Thyroid gland (tissue), 4 donors: ENCODE measurements at regions not wholly inside any gene's neighbourhood (a gene's known extent, or its start where the extent isn't known, plus 50 kb on each side); places are given as distances from the start of the nearest gene placed in this dataset.

Experiments
- DNase-seq, 2 donors: peaks; one replicate each; pipeline ENCODE4 v3.0.0-alpha.2; 2019
- H3K27ac ChIP-seq, 3 donors: fragments of 200-600 bp; sonication (generic); 1 replicate in 2 of 3; 2 replicates in 1 of 3; pipeline ENCODE4 v1.5.1; 2016 to 2019; ENCODE audit warnings: mild to moderate bottlenecking in 1 of 3, moderate library complexity in 1 of 3
- H3K27me3 ChIP-seq: fragments of 200-600 bp; sonication (generic); one replicate; pipeline ENCODE4 v1.5.1; 2019
- H3K36me3 ChIP-seq, 2 donors: fragments of 200-600 bp; sonication (generic); one replicate each; pipeline ENCODE4 v1.5.1; 2016 to 2019
- H3K4me1 ChIP-seq, 2 donors: fragments of 200-600 bp; sonication (generic); one replicate each; pipeline ENCODE4 v1.5.1; 2017 to 2019
- H3K4me3 ChIP-seq, 3 donors: fragments of 200-600 bp; sonication (generic); replicated peaks in 1 of 3; 1 replicate in 2 of 3; 2 replicates in 1 of 3; pipeline ENCODE4 v1.5.1; 2016; ENCODE audit warnings: mild to moderate bottlenecking in 1 of 3
- H3K9me3 ChIP-seq: fragments of 200-600 bp; sonication (generic); one replicate; pipeline ENCODE4 v1.5.1; 2017
- CTCF ChIP-seq, 6 experiments: fragments of 200-600 bp in 3 of 6; fragments of 450-650 bp in 3 of 6; sonication (generic) in 3 of 6; IDR thresholded peaks; one replicate each; pipeline ENCODE4 v1.5.1; 2016 to 2019; ENCODE audit warnings: antibody characterized with exemption in 6 of 6, mild to moderate bottlenecking in 2 of 6, inconsistent platforms in 1 of 6, moderate library complexity in 1 of 6
- POLR2A ChIP-seq, 2 donors: fragments of 450-650 bp; IDR thresholded peaks; one replicate each; pipeline ENCODE4 v1.6.1; 2017; ENCODE audit warnings: antibody characterized with exemption in 2 of 2, mild to moderate bottlenecking in 2 of 2, moderate library complexity in 1 of 2
- WGBS, 2 donors: methylation state at CpG; one replicate each; pipeline ENCODE4 v1.1.5; 2017; 5-methylcytosine and 5-hydroxymethylcytosine counted together
- intact Hi-C: fragments of 100-400 bp; cut with DNase I; formaldehyde crosslinking; loops from one replicate; pipeline ENCODE4 v1.15.1; 2023

GRCh38 chr2:58545300-58546280, 304.5 kb upstream of the FANCL start:
- 92 to 95% methylated on average over 3 of the region's 3 CpGs for WGBS, 2 donors
- H3K9me3 ChIP-seq: no peaks in the 10 kb centered on the region
- H3K4me3 ChIP-seq: no peak overlapping the region
- no peak for TF ChIP-seq POLR2A (IDR thresholded peaks at IDR 0.05)
- no peak for TF ChIP-seq CTCF (IDR thresholded peaks at IDR 0.05)
- H3K4me1 ChIP-seq: peaks cover 0 to 5% of the 10 kb centered on the region in 2 donors
- no peak overlapping the region for H3K27ac ChIP-seq
- H3K27me3 ChIP-seq: no peaks in the 10 kb centered on the region
- no peak for DNase-seq
- intact Hi-C loops: no loop called here
- no peaks in the 10 kb centered on the region for H3K36me3 ChIP-seq

GRCh38 chr2:58543442-58543841, 302.3 kb upstream of the FANCL start:
- Histone ChIP-seq H3K27me3 (no peaks in the 10 kb centered on the region), H3K9me3 (no peaks in the 10 kb centered on the region), H3K27ac (no peak overlapping the region), H3K4me3 (no peak overlapping the region), H3K36me3 (no peaks in the 10 kb centered on the region), H3K4me1 (peaks cover 3 to 9% of the 10 kb centered on the region in 2 donors)
- intact Hi-C loops: no loop called here
- WGBS, 2 donors: 83 to 89% methylated on average over 3 of the region's 3 CpGs
- no peak for DNase-seq
- no peak for TF ChIP-seq CTCF (IDR thresholded peaks at IDR 0.05)
- TF ChIP-seq POLR2A (IDR thresholded peaks at IDR 0.05): no peak

GRCh38 chr2:58541511-58541910, 300.4 kb upstream of the FANCL start:
- H3K9me3 ChIP-seq: no peaks in the 10 kb centered on the region
- intact Hi-C loops: no loop called here
- no peaks in the 10 kb centered on the region for H3K36me3 ChIP-seq
- H3K27ac ChIP-seq: no peak overlapping the region
- DNase-seq: peak; percentile 19 to 34
- H3K4me1 ChIP-seq: peaks cover 3 to 9% of the 10 kb centered on the region in 2 donors
- H3K27me3 ChIP-seq: no peaks in the 10 kb centered on the region
- TF ChIP-seq CTCF (IDR thresholded peaks at IDR 0.05) (no peak), POLR2A (IDR thresholded peaks at IDR 0.05) (no peak)
- no peak overlapping the region for H3K4me3 ChIP-seq
- 47 to 54% methylated on average over 7 of the region's 7 CpGs for WGBS, 2 donors

GRCh38 chr2:58540681-58541080, 299.6 kb upstream of the FANCL start:
- Histone ChIP-seq H3K4me1 (peaks cover 3 to 9% of the 10 kb centered on the region in 2 donors), H3K9me3 (no peaks in the 10 kb centered on the region), H3K27ac (no peak overlapping the region), H3K4me3 (no peak overlapping the region), H3K36me3 (no peaks in the 10 kb centered on the region), H3K27me3 (no peaks in the 10 kb centered on the region)
- DNase-seq: peak; percentile 13 to 30
- intact Hi-C loops: no loop called here
- TF ChIP-seq CTCF (IDR thresholded peaks at IDR 0.05) (no peak), POLR2A (IDR thresholded peaks at IDR 0.05) (no peak)
- 22 to 24% methylated on average over 4 of the region's 4 CpGs for WGBS, 2 donors

- Histone ChIP-seq H3K4me3 (no peak overlapping the region), H3K4me1 (peaks cover 3 to 9% of the 10 kb centered on the region in 2 donors), H3K27ac (no peak overlapping the region), H3K27me3 (no peaks in the 10 kb centered on the region), H3K9me3 (no peaks in the 10 kb centered on the region), H3K36me3 (no peaks in the 10 kb centered on the region)
- intact Hi-C loops: no loop called here
- WGBS, 2 donors: 59 to 60% methylated on average over 4 of the region's 4 CpGs
- TF ChIP-seq CTCF (IDR thresholded peaks at IDR 0.05): no peak
- no peak for TF ChIP-seq POLR2A (IDR thresholded peaks at IDR 0.05)
- DNase-seq: no peak
These were observed 298.8 kb upstream of the FANCL start for GRCh38 chr2:58539973-58540372.
